ENCODE measurements at regions not wholly inside any gene's neighbourhood (a gene's known extent, or its start where the extent isn't known, plus 50 kb on each side); places are given as distances from the start of the nearest gene placed in this dataset.

DNA sequence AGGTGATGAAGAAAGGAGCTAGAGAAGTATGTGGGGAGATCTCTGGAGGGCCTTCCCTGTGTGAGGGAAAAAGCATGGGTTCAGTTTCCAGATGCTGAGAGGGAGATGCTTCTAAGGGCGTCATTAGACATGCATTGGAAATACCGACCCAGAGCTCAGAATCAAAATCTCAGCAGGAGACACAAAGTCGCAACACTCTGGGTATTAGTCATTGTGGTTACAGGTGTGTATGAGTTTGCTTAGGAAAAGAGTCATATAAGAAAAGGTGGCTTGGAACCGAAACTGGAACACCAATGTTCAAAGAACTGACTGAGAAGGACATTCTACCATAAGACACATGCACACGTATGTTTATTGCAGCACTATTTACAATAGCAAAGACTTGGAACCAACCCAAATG is 477.1 kb downstream of the FBXO15 start:
- Histone ChIP-seq H3K9me3 (ENCODE audit: control insufficient read depth, low read depth, low read length) (no peaks in the 10 kb centered on the region), H3K27me3 (ENCODE audit: control insufficient read depth, insufficient read depth, low read length) (no peaks in the 10 kb centered on the region), H3K4me3 (ENCODE audit: low read length) (no peak overlapping the region), H3K27ac (ENCODE audit: low read length) (no peak overlapping the region), H3K9ac (ENCODE audit: low read length) (no peak overlapping the region), H3K4me1 (ENCODE audit: control insufficient read depth, low read depth, low read length) (no peaks in the 10 kb centered on the region), H3K36me3 (ENCODE audit: control insufficient read depth, low read depth, low read length) (no peaks in the 10 kb centered on the region)

DNA sequence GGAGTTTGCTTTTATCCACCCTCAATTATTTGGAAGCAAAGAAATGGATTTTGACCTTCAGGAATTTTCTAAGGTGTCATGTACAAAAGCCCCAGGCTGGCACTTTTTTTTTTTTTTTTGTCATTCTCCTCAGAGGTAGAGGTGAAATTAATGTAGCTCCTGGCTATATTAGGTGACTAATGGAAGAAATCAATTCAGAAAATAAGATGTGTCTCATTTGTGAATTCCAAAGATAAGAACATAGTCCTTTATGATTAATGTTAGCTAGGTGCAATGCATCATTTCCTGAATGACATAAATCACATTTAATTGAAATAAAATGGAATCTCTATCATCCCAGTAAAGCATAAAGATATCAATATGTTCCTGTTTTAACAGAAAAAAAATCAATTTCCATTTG is 477.6 kb downstream of the FBXO15 start:
- Histone ChIP-seq H3K9ac (ENCODE audit: low read length) (no peak overlapping the region), H3K27ac (ENCODE audit: low read length) (no peak overlapping the region), H3K4me1 (ENCODE audit: control insufficient read depth, low read depth, low read length) (no peaks in the 10 kb centered on the region), H3K9me3 (ENCODE audit: control insufficient read depth, low read depth, low read length) (no peaks in the 10 kb centered on the region), H3K4me3 (ENCODE audit: low read length) (no peak overlapping the region), H3K27me3 (ENCODE audit: control insufficient read depth, insufficient read depth, low read length) (no peaks in the 10 kb centered on the region), H3K36me3 (ENCODE audit: control insufficient read depth, low read depth, low read length) (no peaks in the 10 kb centered on the region)

DNA sequence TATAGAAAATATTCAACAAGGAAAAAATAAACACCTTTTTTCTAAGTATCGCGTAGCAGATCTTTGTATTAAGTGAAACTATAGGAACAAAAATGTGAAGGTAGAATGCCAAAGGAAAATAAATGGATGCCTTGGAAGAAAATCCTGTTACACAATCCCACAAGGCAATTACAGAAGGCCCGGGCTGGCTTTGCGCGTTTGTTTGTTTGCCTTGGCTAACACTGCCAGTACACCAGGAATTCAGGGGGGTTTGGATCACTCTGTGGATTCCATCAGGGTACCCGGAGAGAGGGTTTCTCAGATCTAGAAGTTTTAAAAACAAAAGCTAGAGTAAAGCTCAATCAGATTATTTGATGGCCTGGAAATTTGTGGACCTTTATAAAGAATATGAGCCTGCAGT is 478.3 kb downstream of the FBXO15 start:
- Histone ChIP-seq H3K36me3 (ENCODE audit: control insufficient read depth, low read depth, low read length) (no peaks in the 10 kb centered on the region), H3K9me3 (ENCODE audit: control insufficient read depth, low read depth, low read length) (no peaks in the 10 kb centered on the region), H3K27ac (ENCODE audit: low read length) (no peak overlapping the region), H3K4me3 (ENCODE audit: low read length) (no peak overlapping the region), H3K27me3 (ENCODE audit: control insufficient read depth, insufficient read depth, low read length) (no peaks in the 10 kb centered on the region), H3K4me1 (ENCODE audit: control insufficient read depth, low read depth, low read length) (no peaks in the 10 kb centered on the region), H3K9ac (ENCODE audit: low read length) (no peak overlapping the region)

DNA sequence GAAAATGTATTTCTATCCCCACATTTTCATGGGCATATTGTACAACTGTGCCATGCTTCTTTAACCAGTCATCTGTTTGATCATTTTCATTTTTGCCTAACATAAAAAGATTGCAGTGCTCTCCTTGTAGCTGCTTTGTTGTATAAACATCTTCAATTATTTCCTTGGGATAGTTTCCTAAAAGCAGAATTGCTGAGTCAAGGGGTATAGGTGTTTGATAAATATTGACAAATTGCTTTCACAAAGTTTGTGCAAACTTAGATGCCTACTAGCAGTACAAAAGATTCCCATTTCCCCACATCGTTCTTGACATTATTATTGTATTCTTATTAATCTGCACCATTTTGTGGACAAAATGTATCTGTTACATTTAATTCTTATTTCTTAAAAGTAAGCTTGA is 479.6 kb downstream of the FBXO15 start:
- Histone ChIP-seq H3K27me3 (ENCODE audit: control insufficient read depth, insufficient read depth, low read length) (no peaks in the 10 kb centered on the region), H3K27ac (ENCODE audit: low read length) (no peak overlapping the region), H3K36me3 (ENCODE audit: control insufficient read depth, low read depth, low read length) (no peaks in the 10 kb centered on the region), H3K9me3 (ENCODE audit: control insufficient read depth, low read depth, low read length) (no peaks in the 10 kb centered on the region), H3K4me1 (ENCODE audit: control insufficient read depth, low read depth, low read length) (no peaks in the 10 kb centered on the region), H3K9ac (ENCODE audit: low read length) (no peak overlapping the region), H3K4me3 (ENCODE audit: low read length) (no peak overlapping the region)

DNA sequence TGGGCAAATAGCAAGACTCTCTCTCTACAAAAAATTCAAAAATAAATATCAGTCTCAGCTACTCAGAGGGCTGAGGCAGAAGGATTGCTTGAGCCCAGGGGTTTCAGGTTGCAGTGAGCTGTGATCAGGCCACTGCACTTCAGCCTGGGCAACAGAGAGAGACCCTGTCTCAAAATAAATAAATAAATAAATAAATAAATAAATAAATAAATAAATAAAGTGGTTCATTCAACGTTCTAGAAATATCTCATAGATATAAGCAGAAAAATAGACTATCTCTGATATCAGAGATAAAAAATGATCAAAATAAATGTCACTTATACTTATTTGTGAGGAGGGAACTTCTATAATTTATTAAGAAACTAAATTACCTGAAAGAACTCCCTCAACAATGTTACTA is 480.9 kb downstream of the FBXO15 start:
- Histone ChIP-seq H3K36me3 (ENCODE audit: control insufficient read depth, low read depth, low read length) (no peaks in the 10 kb centered on the region), H3K9me3 (ENCODE audit: control insufficient read depth, low read depth, low read length) (no peaks in the 10 kb centered on the region), H3K9ac (ENCODE audit: low read length) (no peak overlapping the region), H3K4me1 (ENCODE audit: control insufficient read depth, low read depth, low read length) (no peaks in the 10 kb centered on the region), H3K4me3 (ENCODE audit: low read length) (no peak overlapping the region), H3K27ac (ENCODE audit: low read length) (no peak overlapping the region), H3K27me3 (ENCODE audit: control insufficient read depth, insufficient read depth, low read length) (no peaks in the 10 kb centered on the region)

DNA sequence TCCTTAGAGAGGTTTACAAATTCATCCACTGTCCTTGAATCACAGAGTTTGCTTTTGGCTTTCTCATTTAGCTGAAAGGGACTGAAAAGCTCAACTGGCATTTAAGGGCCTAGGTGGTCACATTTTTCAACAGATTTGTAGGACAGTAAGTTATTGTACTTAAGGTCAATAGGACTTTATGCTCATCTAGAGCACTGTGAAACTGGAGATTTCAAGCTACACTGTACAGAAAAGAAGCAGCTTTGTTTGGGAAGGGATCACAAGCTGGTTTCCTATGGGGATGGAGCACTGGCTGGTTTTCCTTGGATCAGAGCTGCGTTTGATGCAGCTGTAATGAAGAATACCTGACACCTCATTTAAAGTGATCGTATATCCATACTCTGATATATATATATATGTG is 482.7 kb downstream of the FBXO15 start:
- Histone ChIP-seq H3K9ac (ENCODE audit: low read length) (no peak overlapping the region), H3K9me3 (ENCODE audit: control insufficient read depth, low read depth, low read length) (no peaks in the 10 kb centered on the region), H3K36me3 (ENCODE audit: control insufficient read depth, low read depth, low read length) (no peaks in the 10 kb centered on the region), H3K4me1 (ENCODE audit: control insufficient read depth, low read depth, low read length) (no peaks in the 10 kb centered on the region), H3K27ac (ENCODE audit: low read length) (no peak overlapping the region), H3K4me3 (ENCODE audit: low read length) (no peak overlapping the region), H3K27me3 (ENCODE audit: control insufficient read depth, insufficient read depth, low read length) (no peaks in the 10 kb centered on the region)

DNA sequence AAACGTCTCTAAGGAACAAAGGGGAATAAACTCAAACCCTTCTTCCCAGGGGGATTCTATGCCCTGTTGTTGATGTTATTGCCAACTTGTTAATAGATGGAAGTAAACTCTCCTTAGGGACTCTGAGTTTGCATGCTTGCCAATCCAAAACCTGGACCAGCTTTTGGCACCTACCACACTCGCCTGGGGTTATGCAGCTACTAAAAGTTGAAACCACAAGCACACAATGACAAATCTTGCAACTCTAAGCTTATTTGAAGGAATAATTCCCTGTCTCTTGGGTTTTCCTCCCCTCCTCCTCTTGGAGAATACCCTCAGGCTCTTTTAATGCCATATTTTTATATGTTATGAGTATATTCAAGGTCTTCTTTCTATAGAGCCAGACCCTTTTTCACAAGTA is 484.1 kb downstream of the FBXO15 start:
- no peak overlapping the region for H3K4me3 ChIP-seq (ENCODE audit: low read length)
- H3K4me1 ChIP-seq (ENCODE audit: control insufficient read depth, low read depth, low read length) = no peaks in the 10 kb centered on the region
- no peaks in the 10 kb centered on the region for H3K36me3 ChIP-seq (ENCODE audit: control insufficient read depth, low read depth, low read length)
- H3K27me3 ChIP-seq (ENCODE audit: control insufficient read depth, insufficient read depth, low read length) = no peaks in the 10 kb centered on the region
- no peak overlapping the region for H3K27ac ChIP-seq (ENCODE audit: low read length)
- H3K9ac ChIP-seq (ENCODE audit: low read length) = no peak overlapping the region
- H3K9me3 ChIP-seq (ENCODE audit: control insufficient read depth, low read depth, low read length) = no peaks in the 10 kb centered on the region

DNA sequence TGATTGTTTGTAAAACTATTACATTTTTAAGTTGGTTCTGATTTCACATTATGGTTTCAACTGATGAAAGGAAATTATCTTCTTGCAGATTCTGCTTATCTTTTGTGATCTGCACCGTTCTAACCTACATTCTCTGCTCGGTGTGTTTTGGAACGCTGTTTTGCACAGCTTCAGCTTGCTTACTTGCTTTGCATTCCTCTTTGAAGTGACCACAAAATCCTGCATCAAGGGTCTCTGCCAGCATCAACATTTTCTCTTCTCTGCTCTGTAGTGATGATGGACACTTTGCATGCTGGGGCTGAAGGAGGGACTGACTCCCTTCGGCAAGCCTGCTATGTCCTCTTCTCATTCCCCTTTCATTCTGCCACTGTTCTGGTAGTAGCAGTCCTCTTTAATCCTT is 485.2 kb downstream of the FBXO15 start:
- Histone ChIP-seq H3K27ac (ENCODE audit: low read length) (no peak overlapping the region), H3K36me3 (ENCODE audit: control insufficient read depth, low read depth, low read length) (no peaks in the 10 kb centered on the region), H3K4me1 (ENCODE audit: control insufficient read depth, low read depth, low read length) (no peaks in the 10 kb centered on the region), H3K9me3 (ENCODE audit: control insufficient read depth, low read depth, low read length) (no peaks in the 10 kb centered on the region), H3K9ac (ENCODE audit: low read length) (no peak overlapping the region), H3K27me3 (ENCODE audit: control insufficient read depth, insufficient read depth, low read length) (no peaks in the 10 kb centered on the region), H3K4me3 (ENCODE audit: low read length) (no peak overlapping the region)

DNA sequence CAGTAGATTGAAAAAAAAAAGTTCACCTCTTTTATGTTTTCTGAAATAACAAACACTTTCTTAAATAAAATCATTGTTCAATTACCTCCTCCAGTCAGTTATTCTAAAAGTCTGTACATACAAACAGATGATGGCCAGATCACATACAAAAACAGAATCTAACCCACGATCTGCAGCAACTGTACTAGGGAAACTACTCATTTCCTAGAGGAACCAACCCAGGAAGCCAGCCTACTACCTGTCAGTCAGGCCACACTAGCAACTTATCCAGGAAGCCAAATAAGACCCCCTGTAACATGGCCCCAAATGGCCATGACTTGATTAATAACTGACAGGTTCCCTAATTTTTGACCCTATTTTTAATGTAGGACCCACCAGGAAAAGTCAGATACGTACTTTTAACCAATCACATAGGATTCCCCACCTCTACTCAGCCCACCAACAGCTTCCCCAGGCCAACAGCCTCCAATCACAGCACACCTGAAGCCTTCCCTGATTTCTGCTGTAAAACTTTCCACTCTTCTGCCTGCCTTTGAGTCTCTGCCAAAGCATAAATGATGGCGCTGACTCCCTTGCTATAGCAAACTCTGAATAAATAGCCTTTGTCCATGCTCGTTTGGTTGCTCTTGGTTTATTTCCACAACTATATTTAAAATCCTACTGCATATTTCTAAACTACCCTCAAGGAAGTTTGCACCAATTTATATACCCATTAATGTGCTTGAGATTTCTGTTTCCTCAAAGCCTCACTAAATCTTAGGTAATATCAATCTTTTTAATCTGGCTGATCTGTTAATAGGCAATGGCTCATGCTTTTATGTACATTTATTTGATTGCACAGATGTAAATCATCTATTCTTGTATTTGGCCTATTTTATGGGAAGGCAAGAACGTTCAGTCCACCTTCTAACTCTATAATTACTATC is 486.4 kb downstream of the FBXO15 start:
- no peaks in the 10 kb centered on the region for H3K4me1 ChIP-seq (ENCODE audit: control insufficient read depth, low read depth, low read length)
- no peaks in the 10 kb centered on the region for H3K36me3 ChIP-seq (ENCODE audit: control insufficient read depth, low read depth, low read length)
- H3K4me3 ChIP-seq (ENCODE audit: low read length) = no peak overlapping the region
- H3K9ac ChIP-seq (ENCODE audit: low read length) = no peak overlapping the region
- H3K9me3 ChIP-seq (ENCODE audit: control insufficient read depth, low read depth, low read length) = no peaks in the 10 kb centered on the region
- H3K27me3 ChIP-seq (ENCODE audit: control insufficient read depth, insufficient read depth, low read length) = no peaks in the 10 kb centered on the region
- no peak overlapping the region for H3K27ac ChIP-seq (ENCODE audit: low read length)

DNA sequence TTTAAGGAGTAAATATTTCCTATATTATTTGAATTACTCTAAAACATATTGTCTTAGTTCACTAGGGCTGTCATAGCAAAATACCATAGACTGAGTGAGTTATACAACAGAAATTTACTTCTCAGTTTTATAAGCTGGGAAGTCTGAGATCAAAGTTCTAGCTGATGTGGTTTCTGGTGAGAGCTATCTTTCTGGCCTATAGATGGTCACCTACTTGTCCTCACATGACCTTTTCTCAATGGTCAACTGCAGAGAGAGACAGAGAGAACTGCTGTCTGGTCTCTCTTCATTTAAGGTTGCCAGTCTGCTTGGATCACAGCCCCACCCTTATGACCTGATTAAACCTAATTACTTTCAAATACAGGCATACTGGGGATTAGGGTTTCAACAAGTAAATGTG is 490.9 kb downstream of the FBXO15 start:
- H3K9me3 ChIP-seq (ENCODE audit: control insufficient read depth, low read depth, low read length) = no peaks in the 10 kb centered on the region
- H3K36me3 ChIP-seq (ENCODE audit: control insufficient read depth, low read depth, low read length) = no peaks in the 10 kb centered on the region
- no peaks in the 10 kb centered on the region for H3K27me3 ChIP-seq (ENCODE audit: control insufficient read depth, insufficient read depth, low read length)
- H3K4me1 ChIP-seq (ENCODE audit: control insufficient read depth, low read depth, low read length) = no peaks in the 10 kb centered on the region
- H3K9ac ChIP-seq (ENCODE audit: low read length) = no peak overlapping the region
- H3K4me3 ChIP-seq (ENCODE audit: low read length) = no peak overlapping the region
- no peak overlapping the region for H3K27ac ChIP-seq (ENCODE audit: low read length)

DNA sequence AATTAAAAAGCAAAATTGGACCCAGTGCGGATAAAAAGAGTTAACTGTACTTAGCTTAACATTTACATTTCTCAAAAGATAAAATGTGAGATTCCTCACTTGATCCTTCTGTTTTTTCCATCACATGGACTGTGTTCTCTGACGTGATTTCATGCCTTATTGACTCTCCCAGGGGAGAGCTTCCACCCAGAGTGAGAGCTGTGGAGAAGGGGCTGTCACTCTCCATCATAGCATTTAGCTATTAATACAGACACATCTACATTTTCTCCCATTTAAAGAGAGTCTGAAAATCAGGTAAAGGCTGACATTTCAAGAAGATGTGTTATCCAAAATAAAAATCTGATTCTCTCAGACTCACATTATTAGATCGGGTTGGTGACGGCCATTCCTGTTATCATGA is 493.8 kb downstream of the FBXO15 start:
- no peaks in the 10 kb centered on the region for H3K9me3 ChIP-seq (ENCODE audit: control insufficient read depth, low read depth, low read length)
- no peaks in the 10 kb centered on the region for H3K36me3 ChIP-seq (ENCODE audit: control insufficient read depth, low read depth, low read length)
- H3K4me3 ChIP-seq (ENCODE audit: low read length) = no peak overlapping the region
- H3K4me1 ChIP-seq (ENCODE audit: control insufficient read depth, low read depth, low read length) = no peaks in the 10 kb centered on the region
- no peaks in the 10 kb centered on the region for H3K27me3 ChIP-seq (ENCODE audit: control insufficient read depth, insufficient read depth, low read length)
- H3K27ac ChIP-seq (ENCODE audit: low read length) = no peak overlapping the region
- H3K9ac ChIP-seq (ENCODE audit: low read length) = no peak overlapping the region

DNA sequence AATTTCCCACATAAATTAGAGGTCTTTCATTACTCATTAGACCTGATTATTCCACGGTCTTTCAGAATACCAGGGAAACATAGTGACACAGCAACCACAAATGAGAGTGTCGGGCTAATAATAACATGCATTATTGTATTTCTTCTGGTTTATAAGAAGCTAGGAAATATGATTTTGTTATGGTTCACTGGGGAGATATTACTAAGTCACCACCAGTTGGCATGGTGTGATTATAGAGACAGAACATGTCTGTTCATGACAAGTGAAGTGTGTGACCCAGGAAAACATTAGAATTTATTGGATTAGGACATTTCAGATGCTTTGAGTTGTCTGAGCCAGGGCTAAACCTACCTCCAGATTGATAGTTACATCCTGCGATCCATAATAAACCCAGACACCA is 494.4 kb downstream of the FBXO15 start:
- Histone ChIP-seq H3K9ac (ENCODE audit: low read length) (no peak overlapping the region), H3K9me3 (ENCODE audit: control insufficient read depth, low read depth, low read length) (no peaks in the 10 kb centered on the region), H3K27ac (ENCODE audit: low read length) (no peak overlapping the region), H3K4me3 (ENCODE audit: low read length) (no peak overlapping the region), H3K4me1 (ENCODE audit: control insufficient read depth, low read depth, low read length) (no peaks in the 10 kb centered on the region), H3K27me3 (ENCODE audit: control insufficient read depth, insufficient read depth, low read length) (no peaks in the 10 kb centered on the region), H3K36me3 (ENCODE audit: control insufficient read depth, low read depth, low read length) (no peaks in the 10 kb centered on the region)
